ENCODE measurements at regions not wholly inside any gene's neighbourhood (a gene's known extent, or its start where the extent isn't known, plus 50 kb on each side); places are given as distances from the start of the nearest gene placed in this dataset.

DNA sequence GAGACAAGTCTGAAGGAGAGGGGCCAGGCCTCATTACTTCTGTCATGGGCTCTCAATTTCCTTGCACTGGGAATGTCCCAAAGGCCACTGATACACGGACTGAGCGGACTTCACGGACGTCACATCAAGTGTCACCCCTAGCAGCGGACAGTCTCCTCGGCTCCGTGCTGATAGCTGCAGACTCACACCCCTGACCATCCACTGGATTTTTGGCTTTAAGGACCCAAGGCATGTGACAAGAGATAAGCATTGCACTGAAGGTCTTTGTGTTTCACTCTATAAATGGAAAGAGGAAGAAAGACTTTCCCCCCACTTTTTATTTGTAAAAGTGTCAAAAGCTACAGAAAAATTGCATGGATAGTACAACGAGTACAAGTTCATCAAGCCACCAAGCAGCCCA lies 200.4 kb upstream of the FGGY start:
- Histone ChIP-seq H3K27me3 (replicated peaks in 1 of 7) (no peaks in the 10 kb centered on the region), H3K4me1 (peaks cover 0 to 11% (median 6%) of the 10 kb centered on the region in 6 donors), H3K36me3 (no peaks in the 10 kb centered on the region), H3K4me3 (no peak overlapping the region), H3K27ac (no peak overlapping the region), H3K9me3 (peaks cover 0 to 2% (median 0%) of the 10 kb centered on the region in 8 donors)
- DNase-seq = no peak
- TF ChIP-seq POLR2A (IDR thresholded peaks at IDR 0.05) (no peak), POLR2AphosphoS5 (IDR thresholded peaks at IDR 0.05) (no peak)
- TF ChIP-seq, protein P1, sequence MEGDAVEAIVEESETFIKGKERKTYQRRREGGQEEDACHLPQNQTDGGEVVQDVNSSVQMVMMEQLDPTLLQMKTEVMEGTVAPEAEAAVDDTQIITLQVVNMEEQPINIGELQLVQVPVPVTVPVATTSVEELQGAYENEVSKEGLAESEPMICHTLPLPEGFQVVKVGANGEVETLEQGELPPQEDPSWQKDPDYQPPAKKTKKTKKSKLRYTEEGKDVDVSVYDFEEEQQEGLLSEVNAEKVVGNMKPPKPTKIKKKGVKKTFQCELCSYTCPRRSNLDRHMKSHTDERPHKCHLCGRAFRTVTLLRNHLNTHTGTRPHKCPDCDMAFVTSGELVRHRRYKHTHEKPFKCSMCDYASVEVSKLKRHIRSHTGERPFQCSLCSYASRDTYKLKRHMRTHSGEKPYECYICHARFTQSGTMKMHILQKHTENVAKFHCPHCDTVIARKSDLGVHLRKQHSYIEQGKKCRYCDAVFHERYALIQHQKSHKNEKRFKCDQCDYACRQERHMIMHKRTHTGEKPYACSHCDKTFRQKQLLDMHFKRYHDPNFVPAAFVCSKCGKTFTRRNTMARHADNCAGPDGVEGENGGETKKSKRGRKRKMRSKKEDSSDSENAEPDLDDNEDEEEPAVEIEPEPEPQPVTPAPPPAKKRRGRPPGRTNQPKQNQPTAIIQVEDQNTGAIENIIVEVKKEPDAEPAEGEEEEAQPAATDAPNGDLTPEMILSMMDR (IDR thresholded peaks at IDR 0.05 in 8 of 11, conservative IDR thresholded peaks at IDR 0.05 in 3 of 11) = no peak
- intact Hi-C loops (cut with DNase I; ENCODE audit: low total_unique reads) = no loop called here
- WGBS, 5 donors = 43 to 62% (median 58%) methylated on average over 8 of the region's 8 CpGs

DNA sequence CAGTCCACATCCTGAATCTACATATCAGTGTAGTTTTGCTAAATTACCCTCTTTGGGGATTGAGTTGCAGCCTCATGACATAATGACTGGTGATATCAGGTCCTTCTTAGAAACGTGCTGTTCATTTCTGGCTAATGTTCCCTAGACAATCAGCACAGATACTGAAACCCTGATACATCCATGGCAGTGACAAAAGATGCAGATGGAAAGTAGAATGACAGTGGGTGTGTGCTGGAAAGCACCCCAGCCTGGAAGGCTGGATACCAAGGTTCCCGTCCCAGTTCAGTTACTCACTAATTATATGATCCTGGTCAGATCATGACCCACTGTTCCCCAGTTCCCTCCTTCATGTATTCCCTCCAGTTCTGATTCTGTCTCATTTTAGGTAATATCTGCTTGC lies 198.2 kb upstream of the FGGY start:
- peaks cover 0 to 6% (median 0%) of the 10 kb centered on the region in 8 donors for H3K9me3 ChIP-seq
- intact Hi-C loops (cut with DNase I; ENCODE audit: low total_unique reads) = no loop called here
- no peaks in the 10 kb centered on the region for H3K27me3 ChIP-seq (replicated peaks in 1 of 7)
- TF ChIP-seq, protein P1 (IDR thresholded peaks at IDR 0.05 in 8 of 11, conservative IDR thresholded peaks at IDR 0.05 in 3 of 11) = no peak
- TF ChIP-seq POLR2A (IDR thresholded peaks at IDR 0.05) (no peak), POLR2AphosphoS5 (IDR thresholded peaks at IDR 0.05) (no peak)
- no peak for DNase-seq
- no peaks in the 10 kb centered on the region for H3K36me3 ChIP-seq
- peaks cover 0 to 11% (median 6%) of the 10 kb centered on the region in 6 donors for H3K4me1 ChIP-seq
- WGBS, 5 donors = 75 to 85% (median 84%) methylated on average over 2 of the region's 2 CpGs
- no peak overlapping the region for H3K4me3 ChIP-seq
- no peak overlapping the region for H3K27ac ChIP-seq

DNA sequence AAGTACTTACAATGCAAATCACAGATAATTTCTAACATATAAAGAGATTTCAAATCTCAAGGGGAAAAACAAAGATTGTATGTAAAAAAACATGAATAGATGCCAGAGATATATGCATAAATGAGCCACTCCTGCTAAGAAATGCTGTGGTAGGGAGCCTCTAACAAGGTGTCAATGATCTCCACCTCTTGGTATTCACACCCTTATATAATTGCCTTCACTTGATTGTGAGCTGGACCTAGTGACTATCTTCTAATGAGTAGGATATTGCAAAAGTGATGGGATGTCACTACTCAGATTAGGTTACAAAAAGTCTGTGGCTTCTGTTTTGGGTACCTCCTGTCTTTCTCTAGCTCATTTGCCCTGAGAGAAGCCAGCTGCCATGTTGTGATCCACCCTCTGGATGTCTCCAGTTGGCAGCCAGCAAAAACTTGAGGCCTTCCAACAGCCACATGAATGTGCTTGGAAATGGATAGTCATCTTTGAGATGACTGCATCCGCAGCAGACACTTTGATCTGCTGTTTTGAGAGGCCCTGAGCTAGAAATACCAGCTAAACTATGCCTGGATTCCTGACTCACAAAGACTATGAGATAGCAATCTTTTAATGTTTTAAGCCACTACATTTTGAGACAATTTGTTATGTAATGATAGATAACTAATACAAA lies 196.1 kb upstream of the FGGY start:
- intact Hi-C loops (cut with DNase I; ENCODE audit: low total_unique reads) = no loop called here
- TF ChIP-seq, protein P1 (IDR thresholded peaks at IDR 0.05 in 8 of 11, conservative IDR thresholded peaks at IDR 0.05 in 3 of 11) = no peak
- TF ChIP-seq POLR2AphosphoS5 (IDR thresholded peaks at IDR 0.05) (no peak), POLR2A (IDR thresholded peaks at IDR 0.05) (no peak)
- H3K27ac ChIP-seq = no peak overlapping the region

DNA sequence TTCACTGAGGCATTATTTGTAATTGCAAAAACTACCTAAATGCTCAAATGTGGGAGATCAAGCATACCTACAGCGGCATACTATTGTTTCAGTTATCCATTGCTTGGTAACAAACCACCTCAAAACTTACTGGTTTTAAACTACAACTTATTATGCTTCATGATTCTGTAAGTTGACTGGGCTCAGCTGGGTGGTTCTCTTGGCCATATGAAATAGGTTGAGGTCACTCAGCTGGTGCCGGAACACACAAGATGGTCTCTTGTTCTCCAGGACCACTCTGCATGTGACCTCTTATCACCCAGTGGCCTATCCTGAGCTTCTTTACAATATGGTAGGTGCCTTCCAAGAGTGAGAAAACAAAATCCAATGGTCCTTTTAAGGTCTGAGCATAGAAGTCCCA lies 195.4 kb upstream of the FGGY start:
- no peak for DNase-seq
- H3K9me3 ChIP-seq = peaks cover 0 to 6% (median 0%) of the 10 kb centered on the region in 8 donors
- H3K4me3 ChIP-seq = no peak overlapping the region
- no peaks in the 10 kb centered on the region for H3K36me3 ChIP-seq
- peaks cover 0 to 4% (median 2%) of the 10 kb centered on the region in 6 donors for H3K4me1 ChIP-seq
- no peak overlapping the region for H3K27ac ChIP-seq
- TF ChIP-seq POLR2A (IDR thresholded peaks at IDR 0.05) (no peak), POLR2AphosphoS5 (IDR thresholded peaks at IDR 0.05) (no peak)
- TF ChIP-seq, protein P1 (IDR thresholded peaks at IDR 0.05 in 8 of 11, conservative IDR thresholded peaks at IDR 0.05 in 3 of 11) = no peak
- H3K27me3 ChIP-seq (replicated peaks in 1 of 7) = no peaks in the 10 kb centered on the region
- intact Hi-C loops (cut with DNase I; ENCODE audit: low total_unique reads) = no loop called here
- 46 to 80% (median 49%) methylated on average over 2 of the region's 2 CpGs for WGBS, 5 donors

More for the DNA sequence above, 196.1 kb upstream of the FGGY start:
- Histone ChIP-seq H3K4me3 (no peak overlapping the region), H3K9me3 (peaks cover 0 to 6% (median 0%) of the 10 kb centered on the region in 8 donors), H3K36me3 (no peaks in the 10 kb centered on the region), H3K4me1 (peaks cover 0 to 11% (median 6%) of the 10 kb centered on the region in 6 donors), H3K27me3 (replicated peaks in 1 of 7) (no peaks in the 10 kb centered on the region)
- WGBS, 5 donors = 89 to 100% (median 94%) methylated on average over 1 of the region's 1 CpG
- no peak for DNase-seq

All from spleen (tissue), 11 donors.